OCI-LY1 (cell line): ENCODE measurements at regions not wholly inside any gene's neighbourhood (a gene's known extent, or its start where the extent isn't known, plus 50 kb on each side); places are given as distances from the start of the nearest gene placed in this dataset.

Source experiments
- CTCF ChIP-seq: fragments of 200-600 bp; sonication (generic), shearing (Covaris generic); IDR thresholded peaks from 2 replicates; pipeline ENCODE4 v1.5.1; 2017; ENCODE audit warnings: mild to moderate bottlenecking, antibody characterized with exemption, low read length, moderate library complexity, mixed read lengths
- EZH2 ChIP-seq: fragments of 200-600 bp; sonication (generic), shearing (Covaris generic); IDR thresholded peaks from 2 replicates; pipeline ENCODE4 v1.8.0; 2017; ENCODE audit warnings: borderline replicate concordance, mixed run types, mild to moderate bottlenecking, antibody characterized with exemption, low read length, moderate library complexity, mixed read lengths

GRCh38 chr2:34320056-34320455, 721.0 kb upstream of the FAM98A start:
- TF ChIP-seq CTCF = no peak
- no peak for TF ChIP-seq EZH2
